B cell (primary cell): ENCODE measurements at regions not wholly inside any gene's neighbourhood (a gene's known extent, or its start where the extent isn't known, plus 50 kb on each side); places are given as distances from the start of the nearest gene placed in this dataset.

ENCODE experiments used
- ATAC-seq: fragments of 200-7000 bp; cut with Tn5 transposase; one replicate; pipeline ENCODE4 v1.10.0; 2021; ENCODE audit warnings: low read depth, mild to moderate bottlenecking, moderate number of reproducible peaks, moderate library complexity
- CTCF ChIA-PET: fragments of 350-600 bp; sonication (Branson Sonifier 250); formaldehyde crosslinking; loops from one replicate; lab custom pipeline; 2021; ENCODE audit warnings: antibody characterized with exemption, inconsistent platforms; lab: Charles Lee
- POLR2A ChIA-PET: fragments of 350-600 bp; sonication (Branson Sonifier 250); formaldehyde crosslinking; loops from one replicate; lab custom pipeline; 2021; ENCODE audit warnings: antibody characterized with exemption; lab: Charles Lee
- DNase-seq: peaks from one replicate; pipeline ENCODE4 v3.0.0; 2013
- H2AFZ ChIP-seq: 2 replicates; pipeline ENCODE4 v1.6.1; 2012; ENCODE audit warnings: mild to moderate bottlenecking, low read depth, low read length; ENCODE audit not compliant: insufficient read depth, poor library complexity, severe bottlenecking
- H3K27ac ChIP-seq, 2 donors: 1 replicate in 1 of 2; 2 replicates in 1 of 2; pipeline ENCODE4 v1.5.1; 2012 to 2013; ENCODE audit warnings: low read length in 2 of 2, mild to moderate bottlenecking in 2 of 2, moderate library complexity in 1 of 2
- H3K27me3 ChIP-seq, 4 experiments: fragments of 200-600 bp in 1 of 4; sonication (generic) in 1 of 4; replicated peaks in 1 of 4; 1 replicate in 2 of 4; 2 replicates in 2 of 4; pipeline versions ENCODE4 v1.6.1 to v1.7.0; 2013 to 2016; ENCODE audit warnings: low read length in 3 of 4, mild to moderate bottlenecking in 2 of 4, mixed read lengths in 1 of 4, moderate library complexity in 1 of 4; ENCODE audit not compliant: insufficient read depth in 4 of 4, control insufficient read depth in 3 of 4; ENCODE audit errors: control extremely low read depth in 1 of 4
- H3K36me3 ChIP-seq, 2 experiments: replicated peaks in 1 of 2; 1 replicate in 1 of 2; 2 replicates in 1 of 2; pipeline versions ENCODE4 v1.6.1 to v1.7.1; 2013; ENCODE audit warnings: low read length in 1 of 2; ENCODE audit not compliant: insufficient read depth in 2 of 2, control insufficient read depth in 1 of 2; ENCODE audit errors: control extremely low read depth in 1 of 2, extremely low read depth in 1 of 2
- H3K4me1 ChIP-seq, 2 donors: fragments of 200-600 bp in 1 of 2; sonication (generic) in 1 of 2; 1 replicate in 1 of 2; 2 replicates in 1 of 2; pipeline versions ENCODE4 v1.5.1 to v1.6.1; 2013 to 2017; ENCODE audit warnings: low read length in 2 of 2; ENCODE audit not compliant: control insufficient read depth in 2 of 2, insufficient read depth in 2 of 2
- H3K4me2 ChIP-seq: replicated peaks from 2 replicates; pipeline ENCODE3; 2012; ENCODE audit warnings: mild to moderate bottlenecking, low read depth, low read length; ENCODE audit not compliant: poor library complexity, severe bottlenecking
- H3K4me3 ChIP-seq, 5 experiments: fragments of 200-600 bp in 1 of 5; sonication (generic) in 1 of 5; 1 replicate in 3 of 5; 2 replicates in 2 of 5; pipeline versions ENCODE4 v1.5.1 to v1.7.0; 2011 to 2016; ENCODE audit warnings: low read length in 4 of 5, mild to moderate bottlenecking in 4 of 5, low read depth in 2 of 5, control low read depth in 1 of 5, moderate library complexity in 1 of 5; ENCODE audit not compliant: insufficient read depth in 1 of 5; ENCODE audit errors: control extremely low read depth in 1 of 5, extremely low read depth in 1 of 5
- H3K79me2 ChIP-seq: fragments of 200-600 bp; sonication (generic); one replicate; pipeline ENCODE4 v1.6.0; 2016; ENCODE audit warnings: low read length; ENCODE audit not compliant: control insufficient read depth, insufficient read depth
- H3K9ac ChIP-seq: fragments of 200-600 bp; sonication (generic); 2 replicates; pipeline ENCODE4 v1.6.1; 2017; ENCODE audit warnings: mild to moderate bottlenecking, low read length, moderate library complexity
- H3K9me3 ChIP-seq, 3 donors: one replicate each; pipeline versions ENCODE4 v1.6.1 to v1.7.1; 2013; ENCODE audit warnings: low read length in 2 of 3; ENCODE audit not compliant: control insufficient read depth in 2 of 3, insufficient read depth in 1 of 3; ENCODE audit errors: control extremely low read depth in 1 of 3
- H4K20me1 ChIP-seq: 2 replicates; pipeline ENCODE4 v1.6.0; 2012; ENCODE audit warnings: mild to moderate bottlenecking, low read length; ENCODE audit not compliant: insufficient read depth, control insufficient read depth, poor library complexity, severe bottlenecking
- H3K27ac Mint-ChIP-seq: one replicate; pipeline ENCODE4 v1.8.0; 2021; ENCODE audit warnings: mixed read lengths
- H3K27me3 Mint-ChIP-seq: one replicate; pipeline ENCODE4 v1.8.0; 2021; ENCODE audit warnings: mixed read lengths
- H3K4me1 Mint-ChIP-seq: one replicate; pipeline ENCODE4 v1.8.0; 2021; ENCODE audit warnings: mixed read lengths
- H3K4me3 Mint-ChIP-seq: one replicate; pipeline ENCODE4 v1.8.0; 2021; ENCODE audit warnings: mixed read lengths
- H3K9me3 Mint-ChIP-seq: one replicate; pipeline ENCODE4 v1.8.0; 2022; ENCODE audit warnings: mixed read lengths; ENCODE audit not compliant: insufficient read depth
- CTCF ChIP-seq: fragments of 200-600 bp; IDR thresholded peaks from one replicate; pipeline ENCODE4 v1.8.0; 2022; ENCODE audit warnings: antibody characterized with exemption, mild to moderate bottlenecking
- EZH2 ChIP-seq: IDR thresholded peaks from 2 replicates; pipeline ENCODE4 v1.6.1; 2012; ENCODE audit warnings: borderline replicate concordance, low read depth, mild to moderate bottlenecking, moderate library complexity, low read length; ENCODE audit not compliant: insufficient read depth, poor library complexity, severe bottlenecking
- WGBS: methylation state at CpG from one replicate; pipeline ENCODE4 v1.1.5; 2013; ENCODE audit warnings: missing lambda C conversion rate; ENCODE audit not compliant: insufficient coverage; 5-methylcytosine and 5-hydroxymethylcytosine counted together
- intact Hi-C: fragments of 100-400 bp; cut with micrococcal nuclease; formaldehyde crosslinking; loops from one replicate; pipeline ENCODE4 v1.10.0; 2022

- H3K27ac ChIP-seq, result no peak overlapping the region
- H3K79me2 ChIP-seq, result no peaks in the 10 kb centered on the region
- intact Hi-C loops, result no loop called here
- H2AFZ ChIP-seq, result no peak overlapping the region
- Mint-ChIP-seq H3K4me1 (no peaks in the 10 kb centered on the region), H3K27ac (no peak overlapping the region), H3K27me3 (peaks cover 7% of the 10 kb centered on the region), H3K4me3 (no peak overlapping the region), H3K9me3 (peaks cover 2% of the 10 kb centered on the region)
- H4K20me1 ChIP-seq, result no peaks in the 10 kb centered on the region
- ATAC-seq (no peak), DNase-seq (no peak)
- H3K4me3 ChIP-seq, result no peak overlapping the region
- TF ChIP-seq EZH2, result no peak
- no peak for TF ChIP-seq CTCF
- ChIA-PET CTCF (no interaction called here), POLR2A (no interaction called here)
- H3K4me2 ChIP-seq, result no peak overlapping the region
- peaks cover 0 to 2% (median 0%) of the 10 kb centered on the region in 3 donors for H3K9me3 ChIP-seq
- H3K9ac ChIP-seq, result no peak overlapping the region
- WGBS, result no CpG with 5 or more reads among the region's 2 CpGs
- H3K27me3 ChIP-seq, result peaks cover 0 to 9% (median 3%) of the 10 kb centered on the region in 4 experiments
- H3K36me3 ChIP-seq, result no peaks in the 10 kb centered on the region
- H3K4me1 ChIP-seq, result peaks cover 0 to 3% of the 10 kb centered on the region in 2 donors
Observed at GRCh38 chr15:96049323-96049722, 281.2 kb upstream of the NR2F2 start.

GRCh38 chr15:96049766-96050165, 280.7 kb upstream of the NR2F2 start:
- Histone ChIP-seq H3K4me3 (no peak overlapping the region), H3K79me2 (no peaks in the 10 kb centered on the region), H3K9me3 (peaks cover 0 to 2% (median 0%) of the 10 kb centered on the region in 3 donors), H3K4me1 (peaks cover 0 to 3% of the 10 kb centered on the region in 2 donors), H3K9ac (no peak overlapping the region), H3K27me3 (peaks cover 0 to 11% (median 3%) of the 10 kb centered on the region in 4 experiments), H3K4me2 (no peak overlapping the region), H3K27ac (no peak overlapping the region), H2AFZ (no peak overlapping the region), H3K36me3 (no peaks in the 10 kb centered on the region), H4K20me1 (no peaks in the 10 kb centered on the region)
- CTCF ChIA-PET, result no interaction called here
- no peak for TF ChIP-seq CTCF
- no peak for TF ChIP-seq EZH2
- intact Hi-C loops, result no loop called here
- ATAC-seq (no peak), DNase-seq (no peak)
- WGBS, result no CpG with 5 or more reads among the region's 1 CpG
- Mint-ChIP-seq H3K4me3 (no peak overlapping the region), H3K27ac (no peak overlapping the region), H3K9me3 (peaks cover 2% of the 10 kb centered on the region), H3K4me1 (no peaks in the 10 kb centered on the region), H3K27me3 (peaks cover 9% of the 10 kb centered on the region)
- POLR2A ChIA-PET, result no interaction called here
